ENCODE measurements at regions not wholly inside any gene's neighbourhood (a gene's known extent, or its start where the extent isn't known, plus 50 kb on each side); places are given as distances from the start of the nearest gene placed in this dataset.

DNA sequence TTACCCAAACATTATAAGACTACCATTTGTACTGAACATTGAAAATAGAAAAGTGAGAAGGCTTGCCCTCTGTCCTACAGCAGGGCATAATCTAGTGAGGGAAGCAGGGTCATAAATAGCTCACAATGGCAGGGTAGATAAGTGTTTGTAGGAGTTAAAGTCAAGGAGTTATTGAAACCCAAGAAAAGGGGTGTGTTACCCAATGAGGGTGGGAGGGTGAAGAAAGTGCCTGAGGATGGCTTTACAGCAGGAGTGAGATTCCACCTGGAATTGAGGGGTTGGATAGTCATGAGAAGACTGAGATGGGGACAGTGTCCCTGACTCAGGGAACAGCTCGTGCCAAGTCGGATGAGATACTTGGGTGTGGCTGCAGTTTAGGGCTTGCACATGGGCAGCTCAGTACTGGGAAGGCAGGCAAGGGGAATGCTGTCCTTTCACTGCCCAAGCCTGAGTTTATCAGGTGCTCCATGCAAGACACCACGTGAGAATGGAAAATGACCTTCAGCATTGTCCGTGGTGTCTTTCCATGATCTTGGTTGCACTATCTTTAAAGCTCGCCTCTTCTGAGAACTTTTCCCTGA, 393.2 kb upstream of the MAF start:
- Histone ChIP-seq H3K27ac (ENCODE audit: insufficient read length, low read depth, low read length) (no peak overlapping the region), H2BK20ac (ENCODE audit: low read depth, low read length, poor library complexity, severe bottlenecking) (no peak overlapping the region), H4K20me1 (ENCODE audit: control insufficient read depth, insufficient read depth, insufficient read length) (no peaks in the 10 kb centered on the region), H3K14ac (ENCODE audit: insufficient read depth, low read length) (no peak overlapping the region), H2BK5ac (ENCODE audit: insufficient read length, low read length) (no peak overlapping the region), H2BK15ac (ENCODE audit: low read depth, low read length) (no peak overlapping the region), H3K9ac (ENCODE audit: extremely low read depth, insufficient read length, low read length) (no peak overlapping the region), H3K79me1 (ENCODE audit: insufficient read depth, low read depth, low read length, poor library complexity, severe bottlenecking) (no peaks in the 10 kb centered on the region), H3K4me2 (ENCODE audit: insufficient read depth, insufficient read length, low read length) (no peak overlapping the region), H2BK120ac (ENCODE audit: low read depth, low read length, poor library complexity, severe bottlenecking) (no peak overlapping the region), H2BK12ac (ENCODE audit: insufficient read length, low read depth, low read length) (no peak overlapping the region), H4K91ac (ENCODE audit: insufficient read length, low read depth, low read length) (no peak overlapping the region), H3K79me2 (ENCODE audit: insufficient read depth, low read length) (no peaks in the 10 kb centered on the region), H3T11ph (ENCODE audit: low read length) (no peak overlapping the region), H2AK5ac (ENCODE audit: insufficient read length, low read length) (no peak overlapping the region), H3K9me3 (ENCODE audit: control insufficient read depth, low read depth, low read length) (no peaks in the 10 kb centered on the region), H4K8ac (replicated peaks; ENCODE audit: insufficient read length, low read depth, low read length) (no peak overlapping the region), H3K23me2 (ENCODE audit: insufficient read length, low read depth, low read length, poor library complexity, severe bottlenecking) (no peaks in the 10 kb centered on the region), H3K23ac (ENCODE audit: insufficient read length, low read depth, low read length) (no peak overlapping the region), H4K5ac (ENCODE audit: insufficient read length, low read depth, low read length) (no peak overlapping the region), H3K4me1 (ENCODE audit: insufficient read depth, low read length) (peaks cover 7% of the 10 kb centered on the region), H3K56ac (ENCODE audit: insufficient read length, low read depth, low read length) (no peak overlapping the region), H3K4ac (ENCODE audit: low read depth, low read length) (no peak overlapping the region), H3K18ac (ENCODE audit: insufficient read length, low read depth, low read length) (no peak overlapping the region), H2AFZ (ENCODE audit: low read length) (no peak overlapping the region), H3K27me3 (ENCODE audit: insufficient read depth, low read length) (peaks cover 2% of the 10 kb centered on the region; the same call in 1 of the 2 replicates)
- Mint-ChIP-seq H3K27ac (no peak overlapping the region), H3K4me1 (peaks cover 16 to 34% of the 10 kb centered on the region in 2 experiments), H3K4me3 (no peak overlapping the region), H3K27me3 (ENCODE audit: low read depth) (no peaks in the 10 kb centered on the region), H3K9me3 (peaks cover 0 to 2% of the 10 kb centered on the region in 2 experiments; a peak in 2 of 5 replicates), H3K36me3 (ENCODE audit: insufficient read depth in 1 of 3, low read depth in 3 of 3) (no peaks in the 10 kb centered on the region; a peak in 1 of 7 replicates)
- DNase-seq: no peak
- TF ChIP-seq, protein P1, sequence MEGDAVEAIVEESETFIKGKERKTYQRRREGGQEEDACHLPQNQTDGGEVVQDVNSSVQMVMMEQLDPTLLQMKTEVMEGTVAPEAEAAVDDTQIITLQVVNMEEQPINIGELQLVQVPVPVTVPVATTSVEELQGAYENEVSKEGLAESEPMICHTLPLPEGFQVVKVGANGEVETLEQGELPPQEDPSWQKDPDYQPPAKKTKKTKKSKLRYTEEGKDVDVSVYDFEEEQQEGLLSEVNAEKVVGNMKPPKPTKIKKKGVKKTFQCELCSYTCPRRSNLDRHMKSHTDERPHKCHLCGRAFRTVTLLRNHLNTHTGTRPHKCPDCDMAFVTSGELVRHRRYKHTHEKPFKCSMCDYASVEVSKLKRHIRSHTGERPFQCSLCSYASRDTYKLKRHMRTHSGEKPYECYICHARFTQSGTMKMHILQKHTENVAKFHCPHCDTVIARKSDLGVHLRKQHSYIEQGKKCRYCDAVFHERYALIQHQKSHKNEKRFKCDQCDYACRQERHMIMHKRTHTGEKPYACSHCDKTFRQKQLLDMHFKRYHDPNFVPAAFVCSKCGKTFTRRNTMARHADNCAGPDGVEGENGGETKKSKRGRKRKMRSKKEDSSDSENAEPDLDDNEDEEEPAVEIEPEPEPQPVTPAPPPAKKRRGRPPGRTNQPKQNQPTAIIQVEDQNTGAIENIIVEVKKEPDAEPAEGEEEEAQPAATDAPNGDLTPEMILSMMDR (conservative IDR thresholded peaks at IDR 0.05): no peak
- WGBS (ENCODE audit: extremely low coverage, insufficient read length, low lambda C conversion rate): no CpG with 5 or more reads among the region's 5 CpGs

All from H9 (cell line).